GM21717 (cell line): ENCODE measurements at regions not wholly inside any gene's neighbourhood (a gene's known extent, or its start where the extent isn't known, plus 50 kb on each side); places are given as distances from the start of the nearest gene placed in this dataset.

ENCODE experiments used
- ATAC-seq: cut with Tn5 transposase; IDR thresholded peaks from one replicate; pipeline ENCODE4 v1.9.1; 2021; ENCODE audit warnings: mild to moderate bottlenecking, moderate library complexity; ENCODE audit not compliant: unreplicated experiment

DNA sequence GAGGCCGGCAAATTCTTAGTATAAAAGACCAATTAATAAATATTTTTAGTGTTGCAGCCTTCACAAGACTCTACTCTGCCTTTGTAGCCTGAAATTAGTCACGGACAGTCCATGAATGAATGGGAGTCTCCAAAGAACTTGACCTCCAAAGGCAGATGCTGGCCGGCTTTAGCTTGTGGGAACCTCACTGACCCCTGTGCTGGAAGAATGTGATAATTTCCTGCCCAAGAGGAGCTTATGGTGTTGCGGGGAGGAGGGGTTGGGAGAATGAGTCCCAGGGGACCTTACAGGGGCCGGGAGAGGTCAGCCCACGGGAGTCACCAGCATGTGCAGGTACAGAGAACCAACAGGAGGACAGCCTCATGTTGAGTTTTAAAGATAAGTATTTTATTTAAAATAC is 143.1 kb downstream of the IRX2 start:
- ATAC-seq, result no peak

DNA sequence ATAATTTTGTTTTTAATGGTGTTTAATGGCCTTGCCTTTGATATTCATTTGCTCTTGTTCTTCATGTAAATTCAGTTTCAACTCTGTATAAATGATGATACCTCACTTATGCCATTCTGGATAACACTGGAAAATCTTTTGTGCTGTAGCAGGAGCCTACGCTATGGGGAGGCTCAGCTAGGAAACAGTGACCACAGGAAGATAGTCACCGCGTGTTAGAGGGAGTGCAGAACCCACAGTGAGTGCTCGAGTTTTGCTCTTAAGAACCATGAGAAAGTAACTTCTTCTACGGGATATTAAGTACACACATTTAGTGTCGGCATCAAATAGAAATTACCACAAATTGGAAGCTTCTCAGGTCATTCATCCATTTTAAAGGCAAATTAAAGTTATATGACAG is 143.9 kb downstream of the IRX2 start:
- no peak for ATAC-seq

DNA sequence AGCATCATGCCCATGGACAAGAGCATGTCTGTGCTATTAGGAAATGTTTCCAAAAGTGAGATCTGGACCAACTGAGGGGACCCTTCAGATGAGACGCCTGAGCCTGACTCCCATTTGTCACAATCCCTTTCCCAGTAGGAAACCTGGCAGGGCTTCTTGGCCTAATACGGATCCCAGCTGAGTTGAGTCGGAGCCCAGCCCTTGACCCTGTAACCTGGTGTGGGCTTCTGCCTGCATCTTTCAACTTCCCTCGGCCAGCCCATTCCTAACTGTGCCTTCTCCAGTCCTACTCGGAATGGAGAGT is 148.3 kb downstream of the IRX2 start:
- no peak for ATAC-seq

DNA sequence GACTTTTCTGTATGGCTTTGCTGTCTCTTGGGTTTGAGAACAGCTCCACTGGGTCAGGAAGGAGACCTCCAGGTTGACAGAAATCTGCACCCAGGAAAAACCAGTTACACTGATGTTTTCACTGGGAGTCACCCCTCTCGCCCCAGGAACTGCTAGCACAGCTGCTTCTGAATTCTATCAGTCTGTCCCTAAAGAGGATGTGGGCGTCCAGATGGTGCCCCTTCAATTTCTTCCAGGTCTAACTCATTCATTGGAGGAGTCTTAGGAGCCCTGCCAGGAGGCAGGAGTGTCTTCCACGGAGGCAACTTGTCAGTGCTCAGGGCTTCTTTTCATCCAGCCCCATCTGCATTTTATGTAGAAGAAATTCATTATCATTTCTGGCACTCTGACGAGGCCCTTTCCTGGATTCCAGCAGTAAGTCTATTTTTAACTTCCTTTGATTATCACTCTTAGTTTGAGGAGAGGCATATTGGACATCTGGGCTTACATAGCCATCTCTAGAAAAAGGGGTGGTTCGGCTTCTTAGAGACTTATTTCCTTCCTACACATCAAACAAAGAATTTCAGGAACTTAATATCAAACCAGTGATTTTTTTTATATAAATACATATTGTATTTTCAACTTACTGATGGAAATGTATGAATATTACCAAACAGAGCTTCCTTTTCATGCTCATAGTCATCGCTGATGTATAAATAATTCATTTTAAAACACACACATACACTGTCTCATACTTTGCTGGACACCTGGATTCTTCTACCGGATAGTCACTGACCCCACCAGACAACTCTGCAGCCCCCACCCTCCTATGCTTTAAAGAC is 148.8 kb downstream of the IRX2 start:
- ATAC-seq, result no peak

DNA sequence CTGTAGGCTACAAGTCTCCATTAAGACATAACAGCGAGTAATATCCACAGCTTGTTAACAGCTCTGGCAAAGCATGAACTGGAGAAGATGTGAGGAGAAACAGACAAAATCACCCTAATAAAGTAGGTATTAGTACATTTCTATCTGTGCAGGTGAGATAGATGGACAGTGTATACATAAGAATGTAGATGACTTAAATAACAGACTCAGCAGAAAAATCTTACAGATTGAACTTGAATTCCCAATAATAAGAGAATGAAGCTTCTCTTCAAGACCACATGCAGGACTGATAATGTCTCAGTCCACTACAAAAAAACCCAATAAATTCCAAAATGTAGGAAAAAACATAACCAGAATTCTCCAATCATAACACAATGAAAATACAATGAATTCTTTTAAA is 153.0 kb downstream of the IRX2 start:
- ATAC-seq, result no peak

DNA sequence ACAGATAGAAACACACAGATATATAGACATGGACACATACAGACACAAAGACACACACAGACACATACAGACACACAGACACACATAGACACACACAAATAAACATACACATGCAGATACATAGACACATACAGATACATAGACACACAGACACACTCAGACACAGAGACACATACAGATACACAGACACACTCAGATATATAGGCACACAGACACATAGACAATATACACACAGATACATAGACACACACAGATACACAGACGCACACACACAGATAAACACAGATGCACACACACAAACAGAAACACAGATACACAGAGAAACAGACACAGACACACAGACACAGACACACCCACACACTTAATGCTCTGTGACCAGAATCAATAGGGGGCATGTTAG is 156.8 kb downstream of the IRX2 start:
- ATAC-seq, result no peak

DNA sequence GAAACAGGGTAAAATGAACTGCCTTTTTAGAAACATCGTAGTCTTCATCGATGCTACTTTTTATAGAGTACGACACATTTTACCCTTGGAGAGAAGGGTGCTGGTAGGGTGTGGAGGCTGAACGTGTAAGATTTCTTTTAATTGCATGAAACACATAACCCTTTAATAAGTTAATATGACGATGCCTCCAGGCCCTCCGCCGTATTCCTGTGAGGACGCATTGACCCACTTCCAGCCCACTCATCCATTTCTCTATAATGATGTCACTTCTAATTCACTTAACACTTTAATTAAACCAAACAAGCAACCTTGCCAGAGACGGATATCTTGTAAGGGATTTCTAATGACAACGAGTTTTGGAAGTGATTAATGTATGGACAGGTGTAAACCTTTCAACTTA is 158.7 kb downstream of the IRX2 start:
- ATAC-seq, result no peak

DNA sequence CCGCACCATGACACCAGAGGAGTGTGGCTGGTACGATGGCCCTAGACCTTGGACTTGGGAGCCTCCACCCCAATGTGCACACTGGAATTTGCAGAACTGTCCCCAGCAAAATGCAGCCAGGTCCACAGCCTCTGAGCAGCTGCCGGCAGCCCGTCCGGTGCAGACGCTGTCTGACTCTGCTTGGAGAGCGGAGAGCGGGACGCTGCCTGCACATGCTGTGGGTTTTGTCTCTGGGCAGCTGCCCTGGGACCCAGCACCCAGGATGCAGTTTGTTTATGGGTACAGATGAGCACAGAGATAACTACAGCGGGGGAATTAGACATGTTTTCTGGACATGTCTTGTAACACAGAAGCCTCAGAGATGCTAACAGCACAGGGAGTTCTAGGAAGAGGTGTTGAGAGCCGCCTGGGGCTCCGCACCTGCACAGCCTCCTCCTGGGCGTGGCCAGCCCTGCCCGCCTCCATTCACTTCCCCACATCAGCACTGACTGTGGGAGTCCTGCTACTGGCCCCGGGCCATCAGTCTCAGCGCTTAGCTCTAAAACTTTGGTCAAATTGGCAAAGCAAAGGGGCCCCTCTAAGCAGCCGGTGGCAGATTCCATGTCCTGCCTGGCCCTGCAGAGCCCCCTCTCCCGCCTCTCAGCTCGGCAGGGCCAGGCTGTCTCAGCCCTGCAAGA is 159.6 kb downstream of the IRX2 start:
- ATAC-seq, result no peak

DNA sequence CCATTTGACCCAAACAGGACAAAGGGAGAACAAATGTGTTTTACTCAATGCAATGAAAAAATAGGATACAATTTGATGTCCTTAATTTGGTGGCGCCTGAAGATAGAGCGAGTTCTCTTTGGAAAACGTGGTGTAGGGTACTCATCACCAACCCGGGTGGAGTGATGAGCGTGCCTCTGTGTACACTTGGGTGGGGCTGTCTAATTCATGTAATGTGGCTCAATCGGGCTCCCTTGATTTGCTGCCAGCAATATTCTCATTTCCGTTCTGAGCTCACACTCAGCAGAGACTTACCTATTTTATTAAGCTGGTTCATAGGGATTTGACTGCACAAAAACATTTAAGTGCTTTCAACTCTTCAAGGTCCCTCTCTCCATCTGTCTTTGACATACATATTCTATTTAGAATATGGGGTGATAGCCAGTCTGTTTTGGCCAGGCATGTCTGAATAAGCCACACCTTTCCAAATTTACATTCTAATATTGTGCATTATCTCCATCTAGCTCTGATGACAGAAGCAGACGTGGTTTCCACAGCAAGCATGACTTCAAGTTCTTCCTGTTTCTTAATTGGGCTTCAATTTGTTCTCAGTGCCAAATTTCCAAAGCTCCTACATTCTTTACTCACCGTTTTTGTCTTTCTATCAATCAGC is 162.5 kb downstream of the IRX2 start:
- no peak for ATAC-seq

DNA sequence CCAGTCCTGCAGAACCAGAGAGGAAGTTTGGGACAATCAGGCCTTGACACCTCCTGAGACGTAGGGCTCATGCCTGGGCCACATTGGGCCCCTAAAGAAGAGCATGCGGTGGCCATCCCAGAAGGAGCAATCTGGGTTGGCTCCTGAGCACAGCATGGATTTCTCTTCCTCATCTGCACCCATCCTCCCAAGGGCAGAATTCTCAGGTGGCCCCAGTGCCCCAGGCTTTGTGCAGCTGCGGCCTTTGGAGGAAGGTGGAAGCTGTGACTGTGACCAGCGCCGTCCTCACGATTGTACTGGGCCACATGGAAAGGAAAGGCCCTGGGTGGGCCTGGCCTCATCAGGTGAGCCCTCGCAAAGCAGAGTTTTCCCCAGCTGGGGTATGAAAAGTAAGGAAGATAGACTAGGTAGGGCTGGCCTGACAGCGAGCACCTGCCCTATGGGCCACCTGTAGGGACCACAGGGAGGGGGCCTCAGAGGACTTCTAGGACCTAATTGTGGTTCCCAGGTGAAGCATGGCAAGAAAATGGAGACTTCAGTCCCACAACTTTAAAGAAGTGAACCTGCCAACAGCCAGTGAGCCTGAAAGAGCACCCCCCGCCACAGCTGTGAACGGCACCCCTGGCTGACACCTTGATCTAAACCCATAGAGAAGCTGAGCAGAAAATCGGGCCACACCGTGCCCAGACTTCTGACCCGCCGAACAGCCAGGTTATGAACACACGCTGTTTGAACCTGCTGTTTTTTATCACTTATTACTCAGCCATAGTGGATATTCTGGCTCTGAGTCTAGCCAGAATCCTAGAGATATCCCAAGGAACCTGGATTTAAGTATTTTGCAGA is 164.1 kb downstream of the IRX2 start:
- no peak for ATAC-seq

DNA sequence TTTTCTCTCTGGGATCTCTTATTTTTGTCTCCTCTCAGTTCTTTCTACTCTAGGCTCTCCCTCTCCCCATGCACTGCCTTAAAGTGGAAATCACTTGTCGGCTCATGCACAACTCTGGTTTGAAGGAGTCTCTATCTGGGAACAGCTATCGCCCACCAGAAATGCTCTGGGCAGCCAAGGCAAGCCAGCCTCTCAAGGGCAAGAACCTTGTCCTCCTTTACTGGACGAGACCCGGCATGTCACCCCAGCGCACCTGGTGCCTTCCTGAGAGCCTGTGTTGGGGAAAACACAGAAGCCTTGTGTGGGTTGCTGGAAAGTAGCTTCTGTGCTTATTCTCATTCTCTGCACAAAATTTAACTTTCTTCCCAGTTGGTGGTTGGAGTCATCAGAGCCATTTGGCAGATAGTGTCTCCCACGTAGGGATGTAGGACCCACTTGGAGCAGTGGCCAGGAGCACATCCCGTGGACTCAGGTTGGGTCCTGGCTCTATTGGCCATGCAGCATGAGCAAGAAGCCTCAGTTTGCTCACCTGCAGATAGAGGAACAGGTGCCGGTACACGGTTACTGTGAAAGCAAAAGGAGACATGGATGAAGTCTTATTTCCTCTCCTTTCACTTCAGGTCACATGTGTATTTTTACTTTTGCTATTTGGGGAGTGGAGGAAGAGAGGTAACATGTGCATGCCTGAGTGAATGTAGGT is 165.3 kb downstream of the IRX2 start:
- ATAC-seq, result no peak

DNA sequence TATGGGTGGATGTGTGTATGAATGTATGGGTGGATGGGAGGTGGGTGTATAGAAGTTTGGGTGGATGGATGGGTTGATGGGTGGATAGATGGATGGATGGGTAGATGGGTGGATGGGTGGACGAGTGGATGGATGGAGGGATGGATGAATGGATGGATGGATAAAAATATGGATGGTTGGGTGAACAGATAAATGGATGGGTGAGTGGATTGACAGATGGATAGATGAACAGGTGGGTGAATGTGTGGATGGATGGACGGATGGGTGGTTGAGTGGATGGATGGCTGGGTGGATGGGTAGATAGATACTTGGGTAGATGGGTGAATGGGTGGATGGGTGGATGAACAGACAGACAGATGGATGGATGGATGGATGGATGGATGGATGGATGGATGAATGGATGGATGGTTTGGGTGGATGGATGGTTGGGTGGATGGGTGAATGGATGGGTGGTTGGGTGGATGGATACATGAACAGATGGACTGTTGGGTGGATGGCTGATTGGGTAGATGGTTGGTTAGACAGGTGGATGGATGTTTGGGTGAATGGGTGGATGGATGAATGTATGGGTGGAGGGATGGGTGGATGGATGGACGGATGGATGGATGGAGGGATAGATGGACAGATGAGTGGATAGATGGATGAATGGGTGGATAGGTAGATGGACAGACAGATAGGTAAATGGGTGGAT is 166.8 kb downstream of the IRX2 start:
- ATAC-seq, result no peak

DNA sequence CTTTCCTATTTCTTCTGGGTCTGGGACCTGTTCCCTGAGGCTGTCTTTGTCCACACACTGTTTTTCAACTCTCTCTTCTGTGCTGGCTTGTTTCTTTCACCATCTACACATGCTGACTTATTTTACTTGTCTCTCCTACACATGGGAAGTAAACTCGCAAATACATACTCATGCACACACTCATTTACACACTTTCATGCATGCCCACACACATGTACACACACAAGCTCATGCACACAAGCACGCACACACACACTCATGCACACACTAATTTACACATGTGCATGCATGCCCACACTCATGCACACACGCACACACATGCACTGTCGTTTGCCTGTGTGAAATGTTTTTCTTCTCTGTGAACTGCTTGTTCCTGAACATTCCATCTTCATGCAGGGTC is 169.0 kb downstream of the IRX2 start:
- no peak for ATAC-seq

DNA sequence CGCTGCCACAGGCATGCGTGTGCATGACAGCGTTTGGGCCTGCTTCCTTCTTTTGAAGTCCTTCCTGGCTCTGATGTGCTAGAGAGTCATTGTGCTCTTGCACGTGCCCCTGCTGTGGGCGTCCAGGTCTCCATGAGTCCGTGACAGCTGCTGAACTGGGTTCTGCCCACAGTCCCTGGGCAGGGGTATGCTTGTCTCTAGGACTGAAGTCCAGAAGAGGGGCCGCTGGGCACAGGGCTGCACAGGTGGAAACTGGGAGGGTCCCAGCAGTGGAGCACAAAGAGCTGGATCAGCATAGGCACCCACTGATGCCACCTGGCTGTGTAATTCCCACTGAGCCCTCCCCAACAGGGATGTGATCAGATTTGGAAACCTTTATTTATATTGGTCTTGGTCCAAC is 169.4 kb downstream of the IRX2 start:
- no peak for ATAC-seq

DNA sequence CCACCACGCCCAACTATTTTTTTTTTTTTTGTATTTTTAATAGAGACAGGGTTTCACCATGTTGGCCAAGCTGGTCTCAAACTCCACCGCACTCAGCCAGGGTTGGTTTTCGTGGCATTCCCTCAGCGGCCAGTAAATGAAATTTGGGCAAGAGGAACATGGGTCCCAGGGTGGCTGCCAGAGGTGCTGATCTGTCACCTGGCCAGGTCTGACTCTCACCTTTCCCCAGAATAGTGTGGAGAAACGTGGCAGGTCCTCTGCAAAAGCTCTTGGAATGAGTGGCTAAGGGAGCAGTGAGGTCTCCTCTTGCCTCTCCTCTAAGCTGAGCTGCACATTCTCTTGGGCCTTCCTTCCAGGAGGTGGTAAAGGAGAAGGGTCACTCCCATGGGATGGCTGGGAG is 170.1 kb downstream of the IRX2 start:
- no peak for ATAC-seq

DNA sequence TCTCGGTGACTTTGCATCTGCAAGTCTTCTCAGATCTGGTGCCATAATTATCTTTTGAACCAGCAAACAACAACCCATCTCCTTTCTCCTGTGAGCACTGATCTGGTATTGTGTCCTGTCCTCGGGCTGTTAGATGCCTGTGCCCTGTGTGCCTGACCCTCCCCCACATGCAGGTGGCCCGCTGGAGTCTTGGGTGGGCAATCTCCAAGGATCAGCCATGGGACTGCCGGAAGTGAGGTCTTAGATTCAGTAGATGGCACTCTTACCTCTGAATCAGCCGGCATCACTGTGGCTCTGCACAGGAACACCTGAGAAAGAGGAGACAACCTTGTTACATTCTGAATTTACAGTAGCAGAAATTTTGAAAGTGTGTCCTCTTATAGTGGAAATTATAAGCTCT is 172.4 kb downstream of the IRX2 start:
- no peak for ATAC-seq

DNA sequence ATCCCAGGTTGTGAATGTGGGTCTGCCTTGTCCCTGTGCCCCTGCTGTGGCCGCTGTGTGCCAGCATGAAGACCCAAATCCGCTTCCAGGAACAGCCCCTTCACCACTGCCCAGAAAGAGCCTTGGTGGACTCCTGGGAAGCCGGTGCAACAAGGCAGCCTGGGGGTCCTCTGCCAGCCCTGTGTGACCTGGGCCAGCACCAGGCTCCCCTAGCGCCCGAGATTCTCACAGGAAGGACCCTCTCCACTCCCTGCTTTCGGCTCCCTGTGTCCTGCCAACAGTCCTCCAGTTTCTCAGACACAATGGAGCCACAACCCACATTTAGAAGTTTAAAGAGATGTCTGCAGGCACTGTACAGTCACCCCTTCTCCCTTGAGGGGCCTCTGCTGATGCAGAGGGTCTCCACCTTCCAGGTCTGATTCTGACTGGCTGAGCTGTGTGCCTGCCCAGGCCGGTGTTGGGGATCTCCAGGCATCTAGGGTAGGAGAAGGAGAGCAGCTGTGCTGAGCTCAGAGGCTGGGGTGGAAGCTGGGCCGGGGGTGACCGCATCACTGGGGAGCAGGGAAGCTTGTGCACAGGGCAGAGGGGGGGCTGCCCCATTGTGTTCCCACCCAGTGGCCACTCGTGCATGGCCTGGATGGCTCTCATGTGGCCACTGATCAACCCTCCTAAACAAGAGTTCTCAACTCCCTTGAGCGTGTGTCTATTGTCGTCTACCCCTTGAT is 174.0 kb downstream of the IRX2 start:
- no peak for ATAC-seq

DNA sequence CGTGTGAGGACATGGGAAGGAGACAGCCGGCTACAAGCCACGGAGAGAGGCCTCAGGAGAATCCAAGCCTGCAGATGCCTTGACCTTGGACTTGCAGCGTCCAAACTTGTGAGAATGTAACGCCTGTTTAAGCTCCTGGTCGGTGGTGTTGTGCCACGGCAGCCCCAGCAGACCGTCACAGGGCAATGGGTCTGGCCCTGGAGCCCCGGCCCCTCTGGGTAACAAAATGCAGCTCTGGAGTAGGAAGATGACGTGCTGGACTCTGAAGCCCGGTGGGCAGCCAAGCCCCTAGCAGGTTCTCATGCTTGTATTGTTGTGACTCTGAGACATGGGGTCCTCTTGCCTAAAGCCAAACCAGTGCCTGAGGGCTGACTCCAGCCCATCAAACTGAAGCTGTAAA is 174.7 kb downstream of the IRX2 start:
- ATAC-seq, result no peak

DNA sequence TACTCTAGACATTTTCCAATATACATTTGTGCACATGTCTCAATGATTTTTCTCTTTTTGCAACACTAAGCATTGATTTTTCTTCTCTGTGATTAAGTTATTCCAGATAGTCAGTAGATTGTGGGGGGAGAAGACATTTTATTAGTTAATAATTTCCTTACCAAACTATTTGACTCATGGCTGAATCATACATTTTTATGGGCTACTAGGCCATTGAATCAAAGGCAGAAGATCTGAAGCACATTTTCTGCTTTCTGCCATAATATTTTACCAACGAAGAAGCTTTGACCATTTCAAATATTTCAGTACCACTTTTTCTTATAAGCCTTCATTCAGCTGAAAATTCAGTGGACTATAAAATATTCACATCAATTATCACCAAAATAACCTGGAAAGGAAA is 175.6 kb downstream of the IRX2 start:
- no peak for ATAC-seq

DNA sequence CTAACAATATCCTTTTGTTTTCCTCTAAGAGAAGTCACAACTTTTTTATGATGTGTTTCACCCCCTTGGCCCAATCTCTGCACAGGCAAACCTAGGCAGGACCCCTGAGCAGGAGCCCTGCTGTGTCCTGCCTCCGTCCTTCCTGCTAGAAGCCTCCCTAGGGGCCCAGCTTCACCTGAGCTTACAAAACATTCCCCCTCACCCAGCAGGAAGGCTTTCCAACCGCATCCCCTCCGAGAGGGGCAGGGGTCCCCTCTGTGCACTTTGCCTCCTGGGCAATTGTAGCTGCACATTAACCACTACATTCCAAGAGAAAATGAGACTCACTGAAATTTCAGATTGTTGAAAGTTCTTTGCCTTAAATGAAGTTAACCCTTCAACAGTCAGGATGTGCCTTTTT is 176.2 kb downstream of the IRX2 start:
- ATAC-seq, result no peak
